Limb (tissue), 2 donors: ENCODE measurements at regions not wholly inside any gene's neighbourhood (a gene's known extent, or its start where the extent isn't known, plus 50 kb on each side); places are given as distances from the start of the nearest gene placed in this dataset.
A peak's percentile ranks its signal among the peaks of the same experiment; 100 is the strongest.
"Not testable (repeated sequence)": the region's sequence is repeated elsewhere in the genome, so short reads cannot be mapped to it uniquely, and the experiment has no call there.

Source experiments
- DNase-seq, 2 donors: peaks; one replicate each; pipeline ENCODE4 v3.0.0-alpha.2; 2016; ENCODE audit errors: extremely low spot score in 2 of 2

DNA sequence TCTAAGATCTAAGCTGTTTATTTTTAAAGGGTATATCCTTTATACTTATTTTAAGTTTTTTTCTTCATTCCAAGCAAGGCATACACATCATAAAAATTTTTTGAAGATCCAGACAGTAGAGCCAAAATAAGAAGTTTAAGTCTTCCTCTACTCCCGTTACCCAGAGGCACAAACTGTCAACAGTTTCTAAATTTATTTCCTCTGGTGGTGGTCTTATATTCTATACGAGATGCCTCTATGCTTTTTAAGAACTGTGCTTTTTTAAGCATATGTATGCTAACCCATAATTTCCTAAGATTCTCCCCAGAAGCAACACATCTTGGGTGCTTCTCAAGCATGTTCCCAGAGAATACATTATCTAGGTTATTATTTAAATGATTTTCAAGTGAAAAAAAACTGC lies 383.6 kb downstream of the COG6 start:
- DNase-seq, result no peak

DNA sequence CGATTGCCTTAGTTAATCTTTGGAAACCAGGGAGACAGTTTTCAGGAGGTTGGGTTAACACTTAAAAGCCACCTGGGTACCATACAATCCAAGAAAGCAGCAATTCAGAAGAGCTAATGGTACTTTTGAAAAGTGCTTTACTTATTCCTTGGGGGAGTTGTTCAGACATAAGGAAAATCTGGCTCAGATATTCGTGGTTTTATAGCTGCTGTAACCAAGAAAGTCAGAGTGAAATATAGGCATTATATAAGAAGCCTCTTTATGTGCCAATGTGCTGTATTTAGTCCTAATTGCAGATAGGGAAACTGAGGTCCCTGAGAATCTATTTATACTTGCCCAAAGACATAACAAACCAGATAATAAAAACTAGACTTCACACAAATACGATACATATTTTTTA lies 387.5 kb downstream of the COG6 start:
- DNase-seq, result peak in 1 of 2 donors; percentile 50

DNA sequence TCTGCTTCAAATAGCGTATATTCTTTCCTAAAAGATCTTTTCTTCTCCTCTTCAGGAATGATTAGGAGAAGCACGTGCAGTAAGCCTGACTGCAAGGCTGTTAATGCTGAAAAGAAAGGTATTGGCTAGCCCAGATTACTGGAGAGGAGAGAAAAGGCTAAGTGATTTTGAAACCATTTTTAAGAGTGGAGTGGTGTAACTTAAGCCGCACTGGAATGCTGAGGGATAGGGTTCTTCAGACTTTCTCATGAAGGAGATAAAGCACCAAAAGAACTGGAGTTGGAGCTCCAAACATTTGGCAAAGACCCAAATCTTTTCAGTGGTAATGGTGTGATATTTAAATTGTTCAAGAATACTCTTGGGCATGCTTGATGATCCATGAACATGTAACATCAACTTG lies 388.3 kb downstream of the COG6 start:
- no peak for DNase-seq

GRCh38 chr13:40047322-40047771 lies 391.9 kb downstream of the COG6 start:
- DNase-seq, result no peak

DNA sequence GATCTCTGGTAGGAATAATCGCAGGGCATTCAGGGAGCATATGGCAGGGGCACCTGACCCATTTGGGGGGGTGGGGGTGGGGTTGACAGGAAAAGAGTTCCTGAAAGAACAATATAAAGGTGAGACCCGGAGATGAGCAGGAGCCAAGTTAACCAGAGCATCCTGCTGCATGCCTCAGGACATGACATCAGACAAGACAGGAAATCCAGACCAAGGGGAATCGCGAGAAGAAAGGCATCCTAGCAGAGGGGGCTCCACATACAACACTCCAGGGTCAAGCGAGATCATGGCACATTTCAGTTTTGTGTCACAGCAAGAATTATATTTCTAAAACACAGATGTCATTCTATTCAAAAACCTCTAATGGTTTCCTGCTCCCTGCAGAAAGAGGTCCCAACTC lies 393.1 kb downstream of the COG6 start:
- DNase-seq, result no peak

DNA sequence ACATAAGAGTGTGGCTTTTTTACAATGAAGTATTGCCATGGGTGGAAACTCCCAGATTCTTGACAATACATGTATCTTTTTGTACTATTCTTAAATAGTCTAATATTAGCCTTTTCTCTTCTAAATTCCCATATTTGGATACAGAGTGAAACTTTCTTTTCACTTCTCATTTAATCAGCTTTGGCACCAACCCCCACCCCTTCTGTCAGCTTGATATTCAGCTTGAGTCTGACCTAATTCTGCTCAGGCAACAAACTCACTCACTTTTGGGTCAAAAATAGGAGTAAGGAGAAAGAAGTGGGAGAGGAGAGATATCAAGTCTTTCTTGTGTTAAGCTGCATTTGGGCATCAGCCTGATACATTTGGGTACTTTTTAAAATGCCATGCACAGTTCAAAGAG lies 397.5 kb downstream of the COG6 start:
- no peak for DNase-seq

DNA sequence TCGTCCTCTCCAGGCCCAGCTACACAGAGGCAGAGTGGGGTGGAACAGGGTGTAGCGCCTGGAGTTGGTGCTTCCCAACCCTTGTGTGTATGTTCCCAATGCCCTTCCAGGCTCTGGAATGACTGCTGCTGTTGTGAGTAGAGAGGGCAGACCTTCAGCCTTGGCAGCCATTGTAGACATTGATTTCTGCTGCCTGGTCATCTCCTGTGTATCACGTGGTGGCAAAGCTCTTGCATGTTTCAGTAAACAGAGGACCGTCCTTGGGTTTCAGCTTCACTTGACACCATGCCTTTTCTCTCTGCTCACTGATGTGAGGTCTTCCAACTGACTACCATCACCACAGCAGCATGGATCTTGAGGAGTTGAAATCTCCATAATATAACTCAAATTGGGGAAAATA lies 397.9 kb downstream of the COG6 start:
- no peak for DNase-seq

DNA sequence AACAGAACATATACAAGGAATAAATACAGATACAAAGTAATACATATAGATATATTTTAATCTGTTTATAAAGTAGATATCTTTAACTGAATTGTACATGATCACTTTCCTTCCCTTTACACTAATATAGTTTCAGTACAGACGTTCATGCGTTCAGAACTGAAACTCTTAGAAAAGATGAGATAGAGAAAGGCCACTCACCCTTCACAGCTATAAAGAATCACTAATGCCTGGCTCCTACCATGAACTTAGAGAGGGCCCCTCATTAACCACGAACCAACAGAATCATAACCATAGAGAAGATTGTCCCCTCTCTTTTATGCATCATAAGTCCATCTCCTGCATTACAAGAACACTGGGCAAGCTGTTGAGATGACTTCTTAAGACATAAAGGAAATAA lies 399.0 kb downstream of the COG6 start:
- not testable (repeated sequence) for DNase-seq

DNA sequence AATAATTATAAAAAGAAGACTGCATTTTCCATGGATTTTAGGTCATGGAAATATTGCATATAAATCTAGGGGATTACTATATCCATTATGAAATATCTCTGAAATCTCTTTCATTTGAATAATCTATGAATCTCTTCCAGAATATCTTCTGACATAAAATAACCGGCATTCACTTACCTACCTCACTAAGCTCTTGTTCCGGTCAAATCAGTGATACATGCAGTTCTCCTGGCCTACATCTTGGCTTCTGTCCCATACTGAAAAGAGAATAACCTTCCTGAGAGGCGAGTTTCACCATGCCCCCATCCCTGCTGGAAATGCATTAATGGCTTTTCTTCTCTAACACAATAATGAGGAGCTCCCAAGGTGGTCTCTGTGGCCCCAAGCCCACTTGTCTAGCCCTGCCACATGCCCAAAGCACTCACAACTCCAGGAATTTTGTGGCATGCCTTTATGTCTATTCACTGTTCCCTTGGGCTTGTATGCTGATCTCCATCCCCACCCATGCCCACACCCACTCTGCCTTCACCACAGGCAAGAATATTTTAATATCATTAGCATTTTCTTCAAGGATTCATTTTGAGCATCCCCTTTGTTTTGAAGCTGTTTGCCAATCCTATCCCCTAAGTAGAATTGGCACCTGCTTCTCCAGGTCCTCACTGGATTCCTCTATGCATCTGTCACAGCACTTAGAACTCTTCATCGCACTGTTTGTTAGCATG lies 401.6 kb downstream of the COG6 start:
- DNase-seq, result no peak

DNA sequence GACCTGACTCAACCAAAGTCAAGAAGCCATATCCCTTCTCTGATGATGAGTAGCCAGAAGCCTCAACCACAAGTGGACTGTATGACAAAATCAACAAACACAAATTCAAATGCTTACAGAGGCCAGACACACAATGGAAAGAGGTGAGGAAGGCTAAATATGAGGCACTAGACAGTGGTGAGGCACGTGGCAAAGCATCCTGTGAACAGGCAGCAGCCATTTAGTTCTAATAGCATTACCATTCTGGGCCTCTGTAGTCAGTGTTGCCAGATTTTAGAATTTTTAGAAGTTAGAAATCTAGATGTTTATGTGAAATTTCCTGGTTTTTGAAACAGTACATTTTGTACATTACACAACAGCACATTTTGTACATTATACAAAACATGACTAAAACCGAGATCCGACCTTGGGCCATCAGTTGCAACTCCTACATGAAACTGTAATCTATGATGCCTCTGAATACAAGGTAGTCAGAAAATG lies 403.3 kb downstream of the COG6 start:
- no peak for DNase-seq

GRCh38 chr13:40059540-40060232 lies 404.2 kb downstream of the COG6 start:
- no peak for DNase-seq

- no peak for DNase-seq
Measured at GRCh38 chr13:40060296-40061007, 405.0 kb downstream of the COG6 start.

GRCh38 chr13:40061466-40062450 lies 406.3 kb downstream of the COG6 start:
- no peak for DNase-seq

GRCh38 chr13:40063278-40063698 lies 407.8 kb downstream of the COG6 start:
- DNase-seq, result no peak

GRCh38 chr13:40063703-40064102 lies 408.2 kb downstream of the COG6 start:
- peak in 1 of 2 donors; percentile 26 for DNase-seq

DNA sequence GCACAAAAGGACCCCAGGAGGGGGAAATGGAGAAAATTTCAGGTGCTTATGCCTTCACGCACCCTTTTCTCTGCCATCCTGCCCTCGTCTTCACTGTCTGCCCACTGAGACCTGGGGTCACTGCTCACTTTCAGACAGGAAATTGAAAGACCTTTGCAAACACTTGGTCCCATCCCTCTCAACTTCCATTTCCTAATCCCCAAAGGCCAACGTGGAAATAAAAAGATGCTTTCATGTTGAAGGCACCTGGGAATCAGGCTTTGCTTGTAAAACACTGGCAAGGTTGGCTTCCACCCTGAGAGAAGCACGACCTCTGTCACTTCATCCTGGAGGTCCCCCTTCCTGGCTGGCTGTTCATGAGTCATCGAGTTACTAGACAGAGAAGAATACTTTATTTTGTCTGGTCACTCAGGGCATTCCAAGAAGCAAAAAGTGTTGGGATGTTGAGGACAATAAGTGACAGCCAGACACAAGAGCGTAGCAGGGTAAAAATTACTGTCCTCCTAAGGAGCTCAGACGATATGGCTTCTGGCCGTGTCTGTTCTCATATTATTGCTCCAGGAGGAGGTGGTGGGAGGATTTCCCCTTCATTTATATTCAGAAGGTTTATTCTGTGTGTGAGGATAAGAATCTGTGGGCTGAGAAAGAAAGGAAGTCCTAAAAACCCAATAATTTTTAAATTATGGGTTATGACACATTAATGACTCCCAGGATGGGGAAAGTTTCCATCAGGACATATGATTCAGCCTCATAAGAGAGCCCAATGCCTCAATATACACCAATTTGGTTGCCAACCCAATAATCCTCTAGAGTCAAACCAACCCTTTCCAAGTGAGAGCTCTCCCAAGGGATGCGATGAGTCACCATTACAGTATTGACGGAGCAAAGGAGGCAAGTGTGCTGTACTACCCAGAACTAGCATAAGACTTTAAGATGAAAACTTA lies 409.0 kb downstream of the COG6 start:
- DNase-seq, result no peak

GRCh38 chr13:40069173-40070044 lies 413.9 kb downstream of the COG6 start:
- DNase-seq, result peak; percentile 70 to 80

DNA sequence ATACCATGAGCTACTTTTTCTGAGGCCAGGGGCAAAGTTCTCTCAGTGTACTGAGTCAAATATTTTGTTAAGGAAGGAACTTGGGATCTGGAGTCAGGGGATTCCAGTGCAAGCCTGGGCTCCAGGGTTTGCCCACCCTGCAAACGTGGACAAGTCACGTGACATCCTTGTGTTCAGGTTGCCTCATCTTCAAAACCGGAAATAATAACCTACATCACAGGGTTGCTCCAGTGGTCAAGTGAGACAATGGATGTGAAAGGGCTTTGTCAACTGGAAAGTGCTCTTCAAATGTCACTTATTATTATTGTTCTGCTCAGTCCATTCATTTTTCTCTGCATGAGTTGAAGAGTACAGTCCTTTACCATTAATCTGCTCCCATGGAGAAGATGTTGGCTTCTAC lies 414.9 kb downstream of the COG6 start:
- no peak for DNase-seq

DNA sequence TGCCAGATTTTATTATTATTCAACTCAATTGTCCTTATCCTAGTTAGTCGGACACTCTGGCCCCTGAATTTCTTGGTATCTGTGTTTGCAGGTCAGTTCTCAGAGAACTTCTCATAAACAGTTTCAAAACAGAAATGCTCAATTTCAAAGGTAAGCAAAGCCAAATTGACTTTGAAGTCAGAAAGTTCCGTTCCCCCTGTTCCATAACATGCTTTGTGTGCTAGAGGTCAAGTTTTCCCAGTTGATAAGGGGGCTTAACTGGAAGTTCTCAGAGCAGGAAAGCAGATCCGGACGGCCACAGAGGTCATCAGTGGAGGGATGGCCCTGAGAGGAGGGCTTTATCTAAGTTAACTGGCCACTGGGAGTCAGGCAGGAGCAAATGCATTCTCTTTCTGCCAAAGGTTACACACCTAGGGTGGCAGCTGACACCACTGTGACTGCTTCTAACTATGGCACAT lies 417.2 kb downstream of the COG6 start:
- no peak for DNase-seq
